CD14-positive monocyte (primary cell): ENCODE measurements at regions not wholly inside any gene's neighbourhood (a gene's known extent, or its start where the extent isn't known, plus 50 kb on each side); places are given as distances from the start of the nearest gene placed in this dataset.
A peak's percentile ranks its signal among the peaks of the same experiment; 100 is the strongest.

ENCODE experiments used
- DNase-seq, 3 donors: peaks; one replicate each; pipeline ENCODE4 v3.0.0-alpha.2; 2011 to 2022
- H2AFZ ChIP-seq: 2 replicates; pipeline ENCODE4 v1.6.0; 2012; ENCODE audit warnings: mild to moderate bottlenecking, low read depth, low read length, inconsistent platforms; ENCODE audit not compliant: insufficient read depth, poor library complexity, severe bottlenecking
- H3K27ac ChIP-seq, 2 donors: 1 replicate in 1 of 2; 2 replicates in 1 of 2; pipeline ENCODE4 v1.5.1; 2012 to 2013; ENCODE audit warnings: low read length in 2 of 2, control low read depth in 1 of 2, inconsistent platforms in 1 of 2, low read depth in 1 of 2, mild to moderate bottlenecking in 1 of 2
- H3K27me3 ChIP-seq, 2 donors: one replicate each; pipeline versions ENCODE4 v1.6.0 to v1.6.1; 2011 to 2013; ENCODE audit warnings: low read length in 2 of 2; ENCODE audit not compliant: control insufficient read depth in 2 of 2, insufficient read depth in 2 of 2
- H3K36me3 ChIP-seq, 2 donors: replicated peaks in 1 of 2; 1 replicate in 1 of 2; 2 replicates in 1 of 2; pipeline versions ENCODE4 v1.5.1 to v1.6.1; 2012 to 2013; ENCODE audit warnings: low read length in 2 of 2, control low read depth in 1 of 2, inconsistent platforms in 1 of 2, mild to moderate bottlenecking in 1 of 2; ENCODE audit not compliant: insufficient read depth in 2 of 2, control insufficient read depth in 1 of 2
- H3K4me1 ChIP-seq, 2 donors: 1 replicate in 1 of 2; 2 replicates in 1 of 2; pipeline versions ENCODE4 v1.5.1 to v1.6.1; 2012 to 2013; ENCODE audit warnings: low read length in 2 of 2, control low read depth in 1 of 2, inconsistent platforms in 1 of 2, mild to moderate bottlenecking in 1 of 2, moderate library complexity in 1 of 2; ENCODE audit not compliant: insufficient read depth in 2 of 2, control insufficient read depth in 1 of 2
- H3K4me2 ChIP-seq: replicated peaks from 2 replicates; pipeline ENCODE3; 2012; ENCODE audit warnings: low read length, moderate library complexity, mild to moderate bottlenecking; ENCODE audit not compliant: poor library complexity, severe bottlenecking; ENCODE audit errors: extremely low read depth
- H3K4me3 ChIP-seq, 3 experiments: fragments of 200-600 bp in 1 of 3; sonication (generic) in 1 of 3; replicated peaks in 1 of 3; 1 replicate in 2 of 3; 2 replicates in 1 of 3; pipeline ENCODE4 v1.5.1; 2011 to 2013; ENCODE audit warnings: low read length in 3 of 3, mild to moderate bottlenecking in 3 of 3, control low read depth in 2 of 3, low read depth in 2 of 3, inconsistent platforms in 1 of 3, moderate library complexity in 1 of 3
- H3K79me2 ChIP-seq: 2 replicates; pipeline ENCODE4 v1.6.0; 2012; ENCODE audit warnings: mild to moderate bottlenecking, control low read depth, inconsistent platforms, low read length, moderate library complexity; ENCODE audit not compliant: insufficient read depth
- H3K9ac ChIP-seq: 2 replicates; pipeline ENCODE4 v1.6.0; 2017; ENCODE audit warnings: low read length, mild to moderate bottlenecking; ENCODE audit not compliant: insufficient read depth, poor library complexity, severe bottlenecking
- H3K9me3 ChIP-seq, 2 donors: replicated peaks in 1 of 2; 1 replicate in 1 of 2; 2 replicates in 1 of 2; pipeline versions ENCODE4 v1.5.1 to v1.6.1; 2012 to 2013; ENCODE audit warnings: low read length in 2 of 2, control low read depth in 1 of 2; ENCODE audit not compliant: control insufficient read depth in 1 of 2, insufficient read depth in 1 of 2
- H4K20me1 ChIP-seq: 2 replicates; pipeline ENCODE4 v1.6.0; 2012; ENCODE audit warnings: mild to moderate bottlenecking, low read length, control low read depth, moderate library complexity; ENCODE audit not compliant: insufficient read depth
- H3K27ac Mint-ChIP-seq, 7 donors: one replicate each; pipeline ENCODE4 v1.8.0; 2020; ENCODE audit warnings: mild to moderate bottlenecking in 7 of 7, mixed read lengths in 7 of 7, moderate library complexity in 6 of 7, inconsistent platforms in 2 of 7
- H3K27me3 Mint-ChIP-seq, 3 donors: one replicate each; pipeline ENCODE4 v1.8.0; 2021 to 2022; ENCODE audit warnings: low read depth in 3 of 3, mild to moderate bottlenecking in 3 of 3, mixed read lengths in 3 of 3, moderate library complexity in 3 of 3, inconsistent platforms in 1 of 3
- H3K36me3 Mint-ChIP-seq, 2 donors: one replicate each; pipeline ENCODE4 v1.8.0; 2020; ENCODE audit warnings: mixed read lengths in 2 of 2, inconsistent platforms in 1 of 2, mild to moderate bottlenecking in 1 of 2
- H3K4me1 Mint-ChIP-seq: one replicate; pipeline ENCODE4 v1.8.0; 2020; ENCODE audit warnings: mild to moderate bottlenecking, mixed read lengths
- H3K4me3 Mint-ChIP-seq, 2 donors: one replicate each; pipeline ENCODE4 v1.8.0; 2020; ENCODE audit warnings: mild to moderate bottlenecking in 2 of 2, mixed read lengths in 2 of 2, moderate library complexity in 1 of 2
- H3K9me3 Mint-ChIP-seq, 7 donors: one replicate each; pipeline ENCODE4 v1.8.0; 2020 to 2022; ENCODE audit warnings: mixed read lengths in 7 of 7, mild to moderate bottlenecking in 6 of 7, moderate library complexity in 6 of 7, inconsistent platforms in 2 of 7
- WGBS: methylation state at CpG from one replicate; pipeline ENCODE4 v1.1.5; 2013; ENCODE audit warnings: missing lambda C conversion rate; ENCODE audit not compliant: insufficient coverage; 5-methylcytosine and 5-hydroxymethylcytosine counted together
- intact Hi-C, 2 donors: fragments of 100-400 bp; cut with micrococcal nuclease; formaldehyde crosslinking; loops; one replicate each; pipeline versions ENCODE4 v1.15.0 to v1.15.1; 2023
- TF ChIP-seq, protein P1 (sequence below): fragments of 200-600 bp; IDR thresholded peaks from one replicate; pipeline ENCODE4 v1.8.0; 2022; ENCODE audit warnings: antibody characterized with exemption, mild to moderate bottlenecking

DNA sequence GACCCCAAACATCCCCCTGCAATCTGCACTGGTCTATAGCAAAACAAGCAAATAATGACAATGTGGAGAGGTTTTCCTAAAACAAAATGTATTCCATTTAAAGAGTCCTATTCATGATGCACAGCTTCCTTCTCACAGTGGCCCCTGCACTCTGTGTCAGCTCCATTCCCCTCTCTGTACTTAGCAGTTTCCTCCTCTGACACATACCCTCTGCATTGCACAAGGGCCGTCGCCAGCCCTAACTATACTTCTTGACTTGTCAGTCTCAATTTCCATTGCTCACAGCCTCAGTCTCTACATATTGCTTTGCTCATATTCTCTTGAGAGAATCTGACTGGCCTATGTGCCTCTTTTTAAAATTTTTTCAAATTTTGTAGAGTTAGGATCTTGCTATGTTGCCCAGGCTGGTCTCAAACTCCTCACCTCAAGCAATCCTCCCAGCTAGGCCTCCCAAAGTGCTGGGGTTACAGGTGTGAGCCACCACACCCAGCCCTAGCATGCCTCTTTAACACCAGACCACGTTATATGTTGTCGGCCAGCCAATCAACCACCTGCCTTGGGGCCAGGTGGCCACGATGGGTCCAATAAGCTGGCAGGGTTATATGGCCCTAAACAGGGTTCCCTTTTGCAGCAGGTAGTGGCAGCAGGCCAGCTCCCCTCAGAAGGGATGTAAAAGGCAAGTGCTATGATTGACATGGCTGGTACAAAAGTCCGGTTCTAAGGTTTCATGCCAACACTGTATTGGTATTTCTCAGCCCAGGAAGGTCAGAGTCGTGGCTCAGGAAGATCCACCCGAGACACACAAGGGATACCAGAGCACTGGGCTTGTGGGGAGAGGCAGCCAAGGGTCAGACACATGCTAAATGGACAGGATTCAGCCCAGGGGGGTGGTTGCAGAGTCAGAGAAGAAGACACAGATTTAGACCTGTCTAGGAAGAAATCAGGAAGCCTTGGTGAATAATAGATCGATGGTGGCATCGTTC, 59.0 kb upstream of the SMAD3 start:
- peak; percentile 77 to 87 (median 84) for DNase-seq
- no peak overlapping the region for H3K4me2 ChIP-seq
- H3K27ac Mint-ChIP-seq: peak overlapping the region in 6 of 7 donors; percentile 9 to 82 (median 68)
- H3K4me3 Mint-ChIP-seq: peak overlapping the region in 1 of 2 donors; percentile 21
- no peaks in the 10 kb centered on the region for H3K79me2 ChIP-seq
- H3K9ac ChIP-seq: no peak overlapping the region
- peak overlapping the region in 1 of 2 donors; percentile 55 for H3K27ac ChIP-seq
- no peaks in the 10 kb centered on the region for H4K20me1 ChIP-seq
- 69% methylated on average over 7 of the region's 10 CpGs for WGBS
- H3K4me1 ChIP-seq: peaks cover 26 to 36% of the 10 kb centered on the region in 2 donors
- no peak overlapping the region for H3K4me3 ChIP-seq
- intact Hi-C loops: loop anchor here in 1 of 2 donors (5.0 kb wide), 1 partner anchor 39 kb away; no protein-coding TSS in a partner anchor
- TF ChIP-seq, protein P1, sequence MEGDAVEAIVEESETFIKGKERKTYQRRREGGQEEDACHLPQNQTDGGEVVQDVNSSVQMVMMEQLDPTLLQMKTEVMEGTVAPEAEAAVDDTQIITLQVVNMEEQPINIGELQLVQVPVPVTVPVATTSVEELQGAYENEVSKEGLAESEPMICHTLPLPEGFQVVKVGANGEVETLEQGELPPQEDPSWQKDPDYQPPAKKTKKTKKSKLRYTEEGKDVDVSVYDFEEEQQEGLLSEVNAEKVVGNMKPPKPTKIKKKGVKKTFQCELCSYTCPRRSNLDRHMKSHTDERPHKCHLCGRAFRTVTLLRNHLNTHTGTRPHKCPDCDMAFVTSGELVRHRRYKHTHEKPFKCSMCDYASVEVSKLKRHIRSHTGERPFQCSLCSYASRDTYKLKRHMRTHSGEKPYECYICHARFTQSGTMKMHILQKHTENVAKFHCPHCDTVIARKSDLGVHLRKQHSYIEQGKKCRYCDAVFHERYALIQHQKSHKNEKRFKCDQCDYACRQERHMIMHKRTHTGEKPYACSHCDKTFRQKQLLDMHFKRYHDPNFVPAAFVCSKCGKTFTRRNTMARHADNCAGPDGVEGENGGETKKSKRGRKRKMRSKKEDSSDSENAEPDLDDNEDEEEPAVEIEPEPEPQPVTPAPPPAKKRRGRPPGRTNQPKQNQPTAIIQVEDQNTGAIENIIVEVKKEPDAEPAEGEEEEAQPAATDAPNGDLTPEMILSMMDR: no peak
- peaks cover 1 to 3% (median 2%) of the 10 kb centered on the region in 3 donors for H3K27me3 Mint-ChIP-seq
- H3K36me3 Mint-ChIP-seq: peaks cover 0 to 4% of the 10 kb centered on the region in 2 donors
- H3K9me3 ChIP-seq: no peaks in the 10 kb centered on the region
- no peaks in the 10 kb centered on the region for H3K27me3 ChIP-seq
- H3K4me1 Mint-ChIP-seq: peaks cover 27% of the 10 kb centered on the region
- no peaks in the 10 kb centered on the region for H3K36me3 ChIP-seq
- H2AFZ ChIP-seq: no peak overlapping the region
- peaks cover 0 to 9% (median 3%) of the 10 kb centered on the region in 7 donors for H3K9me3 Mint-ChIP-seq

DNA sequence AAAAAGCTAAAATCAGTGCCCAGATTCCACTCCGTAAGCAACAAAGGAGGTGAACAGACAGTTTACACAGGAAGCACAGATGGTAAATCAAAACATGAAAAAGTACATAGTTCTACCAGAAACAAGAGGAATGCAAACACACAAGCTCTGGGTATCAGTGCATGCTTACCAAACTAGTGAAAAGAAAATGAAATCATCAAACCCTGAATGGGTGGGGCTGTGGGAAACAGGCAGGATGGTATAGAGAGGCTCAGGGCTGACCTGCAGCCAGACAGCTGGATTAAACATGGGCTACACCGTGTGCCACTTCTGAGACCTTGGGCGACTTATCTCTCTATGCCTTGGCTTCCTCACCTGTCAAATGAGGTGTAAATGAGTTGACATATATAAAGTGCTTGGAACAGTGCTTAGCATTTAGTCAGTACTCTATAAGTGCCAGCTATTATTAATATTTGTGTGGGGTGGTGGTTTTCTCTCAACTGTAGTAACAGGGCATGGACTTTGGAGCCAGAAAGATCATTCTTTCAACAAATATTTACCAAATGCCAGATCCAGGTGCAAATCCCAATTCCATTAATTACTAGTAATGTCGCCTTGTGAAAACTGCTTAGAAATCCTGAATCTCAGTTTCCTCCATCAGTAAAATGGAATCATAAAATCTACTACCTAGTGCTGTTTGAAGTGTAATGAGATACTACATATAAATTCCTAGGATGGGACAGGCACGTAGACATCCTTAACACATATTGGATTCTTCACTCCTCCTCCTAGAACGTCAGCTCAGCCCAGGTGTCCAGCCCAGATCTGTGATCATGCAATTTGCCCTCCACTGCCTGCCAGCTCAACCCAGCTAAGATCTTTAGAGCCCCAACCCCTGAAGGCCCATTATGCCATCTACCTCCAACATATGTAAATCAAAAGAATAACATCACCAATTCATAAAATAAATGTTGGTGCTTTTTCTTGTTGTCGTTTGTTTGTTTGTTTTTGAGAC, 55.5 kb upstream of the SMAD3 start:
- Mint-ChIP-seq H3K36me3 (no peaks in the 10 kb centered on the region), H3K27me3 (peaks cover 1 to 3% (median 2%) of the 10 kb centered on the region in 3 donors), H3K4me3 (no peak overlapping the region), H3K27ac (no peak overlapping the region), H3K4me1 (peaks cover 21% of the 10 kb centered on the region), H3K9me3 (no peaks in the 10 kb centered on the region)
- H3K79me2 ChIP-seq: no peaks in the 10 kb centered on the region
- peaks cover 14 to 32% of the 10 kb centered on the region in 2 donors for H3K4me1 ChIP-seq
- H3K36me3 ChIP-seq: no peaks in the 10 kb centered on the region
- no peak overlapping the region for H3K4me2 ChIP-seq
- no peaks in the 10 kb centered on the region for H3K27me3 ChIP-seq
- H3K4me3 ChIP-seq: no peak overlapping the region
- no peaks in the 10 kb centered on the region for H4K20me1 ChIP-seq
- 60% methylated on average over 1 of the region's 7 CpGs for WGBS
- no peak overlapping the region for H2AFZ ChIP-seq
- no peak for DNase-seq
- TF ChIP-seq, protein P1: no peak
- no peaks in the 10 kb centered on the region for H3K9me3 ChIP-seq
- intact Hi-C loops: loop anchor here in 1 of 2 donors (5.0 kb wide), 1 partner anchor 43 kb away; no protein-coding TSS in a partner anchor
- H3K9ac ChIP-seq: no peak overlapping the region
- H3K27ac ChIP-seq: no peak overlapping the region
